ENCODE measurements at regions not wholly inside any gene's neighbourhood (a gene's known extent, or its start where the extent isn't known, plus 50 kb on each side); places are given as distances from the start of the nearest gene placed in this dataset.

GRCh38 chr11:13111813-13112130 is 102.7 kb downstream of the RASSF10 start:
- Histone ChIP-seq H3K27ac (ENCODE audit: low read length) (no peak overlapping the region), H3K9me3 (ENCODE audit: control insufficient read depth, insufficient read depth, low read depth, low read length) (no peaks in the 10 kb centered on the region), H3K36me3 (ENCODE audit: control insufficient read depth, insufficient read depth, low read length) (no peaks in the 10 kb centered on the region), H3K4me3 (ENCODE audit: low read depth in 2 of 2, low read length in 2 of 2) (no peak overlapping the region), H3K4me1 (ENCODE audit: control insufficient read depth, insufficient read depth, low read length) (no peaks in the 10 kb centered on the region), H3K27me3 (ENCODE audit: control insufficient read depth, insufficient read depth, low read length) (peaks cover 2% of the 10 kb centered on the region)
- TF ChIP-seq TCF7L2 (IDR thresholded peaks at IDR 0.05; ENCODE audit: low read depth, low read length) (no peak), REST (IDR thresholded peaks at IDR 0.05; ENCODE audit: insufficient read depth in 1 of 2, low read depth in 2 of 2, low read length in 1 of 2) (no peak), CTCF (IDR thresholded peaks at IDR 0.05) (no peak), POLR2AphosphoS5 (IDR thresholded peaks at IDR 0.05; ENCODE audit: low read depth, low read length) (no peak), SIN3A (IDR thresholded peaks at IDR 0.05; ENCODE audit: borderline replicate concordance, insufficient read depth, low read depth, low read length) (no peak)
- no TSS peak for BruUV-seq (replicated peaks)
- ChIA-PET POLR2A (no interaction called here), CTCF (no interaction called here)
- in situ Hi-C loops (cut with HindIII; ENCODE audit: low pct_unique_long_range_greater_than_20kb, low sequenced_read_pairs): no loop called here
- intact Hi-C loops (cut with micrococcal nuclease; ENCODE audit: unreplicated experiment): no loop called here
- DNase-seq (ENCODE audit: low read depth, low spot score) (no peak), ATAC-seq (no peak)

GRCh38 chr11:13114566-13115379 is 105.7 kb downstream of the RASSF10 start:
- peaks cover 2% of the 10 kb centered on the region for H3K27me3 ChIP-seq (ENCODE audit: control insufficient read depth, insufficient read depth, low read length)
- no peaks in the 10 kb centered on the region for H3K9me3 ChIP-seq (ENCODE audit: control insufficient read depth, insufficient read depth, low read depth, low read length)
- no peaks in the 10 kb centered on the region for H3K36me3 ChIP-seq (ENCODE audit: control insufficient read depth, insufficient read depth, low read length)
- ATAC-seq (no peak), DNase-seq (ENCODE audit: low read depth, low spot score) (no peak)
- no peaks in the 10 kb centered on the region for H3K4me1 ChIP-seq (ENCODE audit: control insufficient read depth, insufficient read depth, low read length)
- intact Hi-C loops (cut with micrococcal nuclease; ENCODE audit: unreplicated experiment) (no loop called here), in situ Hi-C loops (cut with HindIII; ENCODE audit: low pct_unique_long_range_greater_than_20kb, low sequenced_read_pairs) (no loop called here)
- ChIA-PET CTCF (no interaction called here), POLR2A (no interaction called here)
- H3K27ac ChIP-seq (ENCODE audit: low read length): no peak overlapping the region
- no peak overlapping the region for H3K4me3 ChIP-seq (ENCODE audit: low read depth in 2 of 2, low read length in 2 of 2)
- no TSS peak for BruUV-seq (replicated peaks)
- no peak for TF ChIP-seq CTCF (IDR thresholded peaks at IDR 0.05)

All from Panc1 (cell line).